Effector memory CD4-positive, alpha-beta T cell (primary cell): ENCODE measurements at regions not wholly inside any gene's neighbourhood (a gene's known extent, or its start where the extent isn't known, plus 50 kb on each side); places are given as distances from the start of the nearest gene placed in this dataset.
A peak's percentile ranks its signal among the peaks of the same experiment; 100 is the strongest.
"Not testable (repeated sequence)": the region's sequence is repeated elsewhere in the genome, so short reads cannot be mapped to it uniquely, and the experiment has no call there.

ENCODE experiments used
- DNase-seq, 3 donors: peaks; one replicate each; pipeline ENCODE4 v3.0.0-alpha.2; 2020
- H3K27ac ChIP-seq: 2 replicates; pipeline ENCODE4 v1.7.0; 2013; ENCODE audit warnings: mild to moderate bottlenecking, low read length, moderate library complexity; ENCODE audit not compliant: insufficient read depth, poor library complexity, severe bottlenecking
- H3K27me3 ChIP-seq: replicated peaks from 2 replicates; pipeline ENCODE4 v1.7.0; 2013; ENCODE audit warnings: mild to moderate bottlenecking, low read length; ENCODE audit not compliant: insufficient read depth, control insufficient read depth, poor library complexity, severe bottlenecking
- H3K36me3 ChIP-seq: 2 replicates; pipeline ENCODE4 v1.7.0; 2013; ENCODE audit warnings: mild to moderate bottlenecking, low read length, moderate library complexity; ENCODE audit not compliant: control insufficient read depth, insufficient read depth
- H3K4me1 ChIP-seq: 2 replicates; pipeline ENCODE4 v1.7.0; 2013; ENCODE audit warnings: low read length, mild to moderate bottlenecking; ENCODE audit not compliant: control insufficient read depth, insufficient read depth, poor library complexity, severe bottlenecking
- H3K4me3 ChIP-seq: 2 replicates; pipeline ENCODE4 v1.7.0; 2013; ENCODE audit warnings: low read length, low read depth, mild to moderate bottlenecking; ENCODE audit not compliant: insufficient read depth, poor library complexity, severe bottlenecking
- H3K9me3 ChIP-seq: 2 replicates; pipeline ENCODE4 v1.7.0; 2013; ENCODE audit warnings: mild to moderate bottlenecking, low read length, moderate library complexity; ENCODE audit not compliant: control insufficient read depth

DNA sequence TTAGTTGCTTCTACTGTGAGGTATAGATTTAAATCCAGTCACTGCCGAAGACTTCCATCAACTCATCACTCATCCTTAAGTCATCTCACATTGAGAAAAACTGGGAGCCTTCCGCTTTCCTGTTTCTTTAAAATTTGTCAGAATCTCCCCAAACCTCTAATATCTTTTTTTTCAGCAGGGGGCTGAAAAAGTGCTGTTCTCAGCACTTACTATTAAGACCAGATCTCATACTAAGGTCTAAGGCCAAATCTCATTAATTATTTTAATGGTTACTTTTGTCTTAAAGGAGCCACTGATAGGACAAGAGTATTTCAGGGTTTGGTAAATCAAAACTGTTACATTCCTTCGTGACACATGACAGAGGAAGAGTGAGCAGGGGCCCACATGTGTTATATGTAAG lies 134.6 kb upstream of the PRSS3 start:
- Histone ChIP-seq H3K36me3 (no peaks in the 10 kb centered on the region), H3K27me3 (no peaks in the 10 kb centered on the region), H3K4me1 (no peaks in the 10 kb centered on the region), H3K9me3 (no peaks in the 10 kb centered on the region), H3K4me3 (no peak overlapping the region), H3K27ac (no peak overlapping the region)
- no peak for DNase-seq

DNA sequence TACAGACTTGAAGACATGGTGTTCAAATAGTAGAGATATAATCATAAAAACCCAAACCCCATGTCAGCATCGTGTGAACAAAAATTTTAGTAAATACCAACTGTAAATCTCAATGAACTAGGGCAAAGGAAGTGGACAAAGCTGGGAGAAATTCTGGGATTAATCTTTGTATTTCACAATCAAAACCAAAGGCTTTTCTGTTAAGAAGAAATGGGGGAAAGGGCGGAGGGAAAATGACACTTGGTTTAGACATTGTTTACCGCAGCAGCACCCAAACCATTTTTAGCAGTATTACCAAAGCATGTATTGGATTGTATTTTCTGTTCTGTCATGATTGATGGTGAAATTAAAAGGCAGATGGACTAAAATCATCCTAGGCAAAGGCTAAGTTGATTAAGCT lies 134.2 kb upstream of the PRSS3 start:
- no peak for DNase-seq
- Histone ChIP-seq H3K27me3 (no peaks in the 10 kb centered on the region), H3K9me3 (no peaks in the 10 kb centered on the region), H3K4me3 (no peak overlapping the region), H3K27ac (no peak overlapping the region), H3K36me3 (no peaks in the 10 kb centered on the region), H3K4me1 (no peaks in the 10 kb centered on the region)

DNA sequence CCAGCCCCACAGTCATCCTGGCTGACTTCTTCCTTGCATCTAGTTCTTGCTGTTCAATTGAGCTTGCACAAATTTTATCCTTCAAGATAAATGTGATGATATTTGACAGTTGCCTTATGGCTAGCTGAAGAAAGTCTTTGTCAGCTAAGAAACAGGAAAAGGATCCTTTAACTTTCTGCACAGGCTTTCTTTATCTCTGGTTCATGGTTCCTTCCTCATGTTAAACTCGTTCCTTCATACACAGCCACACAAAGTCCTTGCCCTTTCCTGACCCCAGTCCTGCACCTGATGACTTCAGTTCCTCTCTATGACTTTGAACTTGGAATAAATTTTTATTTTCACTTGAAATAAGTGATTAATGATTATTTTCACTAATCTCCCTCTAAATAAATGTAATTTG lies 132.5 kb upstream of the PRSS3 start:
- Histone ChIP-seq H3K4me1 (no peaks in the 10 kb centered on the region), H3K4me3 (no peak overlapping the region), H3K36me3 (no peaks in the 10 kb centered on the region), H3K27ac (no peak overlapping the region), H3K9me3 (no peaks in the 10 kb centered on the region), H3K27me3 (no peaks in the 10 kb centered on the region)
- DNase-seq: no peak

DNA sequence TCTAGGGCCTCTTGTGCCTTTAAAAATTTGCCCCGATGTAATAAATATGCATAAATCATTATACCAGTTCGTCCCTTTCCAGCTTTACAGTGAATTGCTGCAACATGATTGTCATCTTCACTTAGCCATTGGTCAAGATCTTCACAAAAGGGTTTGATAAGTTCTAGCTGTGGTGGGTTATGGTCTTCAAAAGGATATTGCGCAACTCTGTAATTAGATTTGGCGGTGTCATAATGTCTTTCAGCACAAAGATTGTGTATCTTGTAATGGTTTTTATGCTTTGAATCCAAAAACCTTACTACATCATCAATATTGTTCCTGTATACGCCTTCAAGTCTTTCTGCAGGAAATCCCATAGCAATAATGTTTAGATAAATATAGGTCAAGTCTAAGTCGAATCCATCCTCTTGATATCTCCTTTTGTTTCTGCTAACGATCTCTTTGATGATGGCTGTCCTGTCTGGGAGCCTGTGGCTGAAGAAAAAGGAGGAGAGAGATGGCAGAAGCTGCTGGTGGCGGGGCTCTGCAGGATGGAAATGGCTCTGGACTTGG lies 119.1 kb upstream of the PRSS3 start:
- not testable (repeated sequence) for H3K36me3 ChIP-seq, H3K27ac ChIP-seq, H3K9me3 ChIP-seq, H3K4me1 ChIP-seq, H3K27me3 ChIP-seq, DNase-seq
- peak overlapping the region; percentile 56 for H3K4me3 ChIP-seq

DNA sequence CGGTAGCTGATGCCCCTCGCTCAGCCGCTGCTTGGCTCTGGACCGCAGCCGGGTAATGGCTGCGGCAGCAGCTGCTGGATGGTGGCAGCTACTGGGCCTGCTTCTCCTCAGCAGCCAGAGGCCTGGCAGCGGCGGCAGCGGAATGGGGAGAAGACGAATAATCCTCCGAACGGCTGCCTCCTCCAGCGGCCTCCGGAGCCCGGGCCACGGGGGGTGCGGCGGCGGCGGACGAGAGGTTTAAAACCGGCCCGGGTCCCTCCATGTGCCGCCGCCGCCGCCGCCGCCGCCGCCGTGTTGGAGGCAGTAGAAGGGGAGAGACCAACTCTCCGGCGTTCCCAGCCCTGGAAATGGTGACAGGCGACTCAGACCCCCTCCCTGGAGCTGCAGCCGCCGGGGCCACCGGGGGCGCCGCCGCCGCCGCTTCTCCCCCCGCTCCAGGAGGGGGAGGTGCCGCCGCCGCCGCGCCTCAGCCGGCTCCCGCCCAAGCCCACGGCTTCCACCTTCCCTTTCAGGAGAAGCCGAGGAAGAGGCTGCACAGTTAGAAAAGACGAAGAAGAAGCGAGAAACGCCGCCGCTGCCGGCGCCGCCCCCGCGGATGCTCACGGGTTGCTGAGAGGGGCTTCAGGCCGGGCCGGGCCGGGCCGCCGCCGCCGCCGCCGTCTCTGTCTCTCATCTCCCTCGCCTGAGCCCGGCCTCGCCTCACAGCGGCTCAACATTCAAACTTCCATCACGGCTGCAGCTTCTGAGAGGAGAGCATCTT lies 118.4 kb upstream of the PRSS3 start:
- Histone ChIP-seq H3K27me3 (peaks cover 8% of the 10 kb centered on the region), H3K4me3 (peak overlapping the region; percentile 56), H3K36me3 (no peaks in the 10 kb centered on the region), H3K4me1 (no peaks in the 10 kb centered on the region), H3K9me3 (no peaks in the 10 kb centered on the region), H3K27ac (no peak overlapping the region)
- DNase-seq: peak in 1 of 3 donors; percentile 0

DNA sequence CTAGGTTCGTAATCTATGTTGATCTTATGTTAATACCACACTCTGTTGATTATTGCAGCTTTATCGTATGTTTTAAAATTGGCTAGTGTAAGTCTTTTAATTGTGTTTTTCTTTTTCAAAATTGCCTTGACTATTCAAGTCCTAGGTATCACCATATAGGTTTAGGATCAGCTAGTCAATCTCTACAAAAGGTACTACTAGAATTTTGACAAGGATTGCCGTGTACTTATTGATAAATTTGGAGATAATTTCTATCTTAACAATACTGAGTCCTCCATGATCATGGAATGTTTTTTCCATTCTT lies 117.9 kb upstream of the PRSS3 start:
- Histone ChIP-seq H3K4me3 (peak overlapping the region; percentile 56), H3K27ac (no peak overlapping the region), H3K27me3 (peaks cover 8% of the 10 kb centered on the region), H3K9me3 (no peaks in the 10 kb centered on the region), H3K36me3 (no peaks in the 10 kb centered on the region), H3K4me1 (no peaks in the 10 kb centered on the region)
- no peak for DNase-seq

DNA sequence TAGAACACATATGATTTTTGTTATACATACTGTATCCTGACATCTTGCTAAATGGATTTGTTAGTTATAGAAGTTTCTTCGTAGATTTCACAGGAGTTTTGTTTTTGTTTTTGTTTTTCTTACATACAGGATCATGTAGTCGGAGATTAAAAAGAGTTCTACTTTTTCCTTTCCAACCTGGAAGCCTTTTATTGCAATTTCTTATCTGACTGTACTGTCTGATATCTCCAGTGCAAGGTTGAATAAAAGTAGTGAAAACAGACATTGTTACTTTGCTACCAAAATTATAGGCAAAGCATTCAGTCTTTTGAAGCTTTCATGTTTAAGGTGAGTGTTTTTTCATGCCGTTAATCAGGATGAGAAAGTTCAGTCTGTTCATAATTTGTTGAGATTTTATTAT lies 117.4 kb upstream of the PRSS3 start:
- Histone ChIP-seq H3K9me3 (no peaks in the 10 kb centered on the region), H3K27me3 (peaks cover 8% of the 10 kb centered on the region), H3K4me3 (no peak overlapping the region), H3K36me3 (no peaks in the 10 kb centered on the region), H3K4me1 (no peaks in the 10 kb centered on the region), H3K27ac (no peak overlapping the region)
- no peak for DNase-seq

DNA sequence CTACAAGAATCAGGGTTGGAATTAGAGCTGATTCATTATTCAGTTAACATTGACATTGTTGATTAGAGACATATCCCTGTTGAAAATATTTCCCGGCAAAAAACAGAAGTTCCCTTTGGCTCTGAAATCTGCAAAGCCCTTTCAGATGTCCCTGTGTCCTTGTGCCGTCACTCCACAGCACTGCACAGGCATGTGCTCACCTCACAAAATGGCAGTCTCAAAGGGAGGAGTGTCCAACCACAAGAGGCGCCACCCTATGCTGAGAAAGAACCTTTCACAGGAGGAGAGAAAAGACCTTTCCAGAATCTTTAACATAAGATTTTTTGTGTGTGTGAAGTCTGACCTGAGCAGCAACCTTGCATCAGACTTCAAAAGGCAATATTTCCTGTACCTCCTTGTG lies 112.8 kb upstream of the PRSS3 start:
- Histone ChIP-seq H3K4me3 (no peak overlapping the region), H3K9me3 (no peaks in the 10 kb centered on the region), H3K27ac (no peak overlapping the region), H3K4me1 (no peaks in the 10 kb centered on the region), H3K27me3 (peaks cover 3% of the 10 kb centered on the region), H3K36me3 (no peaks in the 10 kb centered on the region)
- DNase-seq: no peak

DNA sequence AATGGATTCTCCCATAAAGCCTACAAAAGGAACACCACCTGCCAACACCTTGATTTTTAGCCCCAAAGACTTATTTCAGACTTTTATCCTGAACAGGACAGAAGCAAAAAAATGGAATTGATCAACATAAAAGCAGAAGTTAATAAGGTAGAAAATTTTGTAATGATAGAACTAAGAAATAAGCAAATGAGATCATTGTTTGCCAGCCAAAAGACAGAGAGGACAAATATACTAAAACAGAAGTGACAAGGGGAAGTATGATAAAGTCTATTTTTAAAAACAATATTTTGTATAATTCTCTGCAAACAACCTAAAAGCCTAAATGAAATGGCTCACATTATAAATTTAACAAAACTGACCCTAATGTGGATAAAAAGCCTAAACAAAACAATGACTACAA lies 110.5 kb upstream of the PRSS3 start:
- Histone ChIP-seq H3K9me3 (no peaks in the 10 kb centered on the region), H3K4me3 (no peak overlapping the region), H3K27me3 (no peaks in the 10 kb centered on the region), H3K36me3 (no peaks in the 10 kb centered on the region), H3K4me1 (no peaks in the 10 kb centered on the region), H3K27ac (no peak overlapping the region)
- DNase-seq: no peak

DNA sequence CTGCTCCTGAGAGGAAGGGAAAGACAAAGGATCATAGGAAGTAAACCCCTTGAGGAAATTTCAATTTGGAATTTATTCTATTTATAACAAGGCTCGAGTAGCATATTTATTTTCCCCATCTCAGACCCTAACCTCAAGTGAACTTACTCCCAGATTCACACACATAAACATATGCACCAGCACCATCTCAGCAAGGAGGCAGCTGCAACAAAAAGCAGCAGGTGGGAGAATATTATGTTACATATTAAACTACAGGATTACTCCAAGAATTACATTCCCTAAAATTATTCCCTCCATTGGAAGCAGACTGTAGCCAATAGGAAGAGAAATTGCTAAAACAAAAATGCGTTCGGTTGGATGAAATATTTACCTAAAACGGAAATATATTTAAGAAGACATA lies 108.4 kb upstream of the PRSS3 start:
- Histone ChIP-seq H3K4me3 (no peak overlapping the region), H3K27me3 (no peaks in the 10 kb centered on the region), H3K4me1 (no peaks in the 10 kb centered on the region), H3K36me3 (no peaks in the 10 kb centered on the region), H3K9me3 (no peaks in the 10 kb centered on the region), H3K27ac (no peak overlapping the region)
- no peak for DNase-seq
